H1 (cell line): ENCODE measurements at regions not wholly inside any gene's neighbourhood (a gene's known extent, or its start where the extent isn't known, plus 50 kb on each side); places are given as distances from the start of the nearest gene placed in this dataset.

Experiments
- CTCF ChIA-PET: fragments of 300-600 bp; sonication (Branson Sonifier 250); formaldehyde crosslinking; loops from one replicate; lab custom pipeline; 2021; ENCODE audit not compliant: partially characterized antibody; lab: Charles Lee
- POLR2A ChIA-PET: fragments of 300-600 bp; sonication (Branson Sonifier 250); formaldehyde crosslinking; loops from one replicate; lab custom pipeline; 2021; ENCODE audit warnings: inconsistent platforms; ENCODE audit not compliant: partially characterized antibody; lab: Charles Lee
- DNase-seq, 2 experiments: peaks; one replicate each; pipeline versions ENCODE4 v3.0.0 to v3.0.0-alpha.2; 2010 to 2022; ENCODE audit warnings: low spot score in 2 of 2, low read depth in 1 of 2, mixed read lengths in 1 of 2
- FAIRE-seq: peaks from 2 replicates; lab custom pipeline; 2011; peaks lifted over from hg19 to GRCh38; lab: Jason Lieb, UNC
- H2AFZ ChIP-seq: 2 replicates; pipeline ENCODE4 v1.8.1; 2012; ENCODE audit warnings: low read length, inconsistent platforms
- H2AK5ac ChIP-seq: 2 replicates; pipeline ENCODE4 v1.6.1; 2013; ENCODE audit warnings: low read depth, low read length
- H2BK120ac ChIP-seq: replicated peaks from 2 replicates; pipeline ENCODE3; 2013; ENCODE audit warnings: low read depth, low read length, inconsistent platforms
- H2BK12ac ChIP-seq: 2 replicates; pipeline ENCODE4 v1.6.1; 2013; ENCODE audit warnings: low read depth, low read length
- H2BK15ac ChIP-seq: 2 replicates; pipeline ENCODE4 v1.6.1; 2013; ENCODE audit warnings: low read length
- H2BK20ac ChIP-seq: 2 replicates; pipeline ENCODE4 v1.6.1; 2013; ENCODE audit warnings: low read length
- H2BK5ac ChIP-seq: 2 replicates; pipeline ENCODE4 v1.6.1; 2013; ENCODE audit warnings: low read depth, low read length
- H3K14ac ChIP-seq: 2 replicates; pipeline ENCODE4 v1.6.1; 2013; ENCODE audit warnings: inconsistent platforms; ENCODE audit not compliant: insufficient read length
- H3K18ac ChIP-seq: 2 replicates; pipeline ENCODE4 v1.6.1; 2013; ENCODE audit warnings: low read length; ENCODE audit errors: extremely low read depth
- H3K23ac ChIP-seq: 2 replicates; pipeline ENCODE4 v1.6.1; 2013; ENCODE audit warnings: inconsistent platforms; ENCODE audit not compliant: insufficient read length
- H3K23me2 ChIP-seq: 2 replicates; pipeline ENCODE4 v1.6.1; 2013; ENCODE audit warnings: low read depth, low read length
- H3K27ac ChIP-seq: 2 replicates; pipeline ENCODE4 v1.6.1; 2011; ENCODE audit warnings: low read depth, low read length, inconsistent platforms
- H3K27me3 ChIP-seq, 4 experiments: replicated peaks in 1 of 4; 1 replicate in 1 of 4; 2 replicates in 3 of 4; pipeline versions ENCODE4 v1.6.1 to v1.8.1; 2011 to 2013; ENCODE audit warnings: low read length in 3 of 4, mild to moderate bottlenecking in 3 of 4, inconsistent platforms in 2 of 4, mixed read lengths in 2 of 4, moderate library complexity in 1 of 4; ENCODE audit not compliant: control insufficient read depth in 3 of 4, insufficient read depth in 3 of 4; ENCODE audit errors: extremely low read depth in 1 of 4
- H3K36me3 ChIP-seq, 4 experiments: 2 replicates each; pipeline versions ENCODE4 v1.6.1 to v1.8.1; 2011 to 2013; ENCODE audit warnings: mild to moderate bottlenecking in 4 of 4, low read length in 3 of 4, moderate library complexity in 2 of 4, control low read depth in 1 of 4, inconsistent platforms in 1 of 4; ENCODE audit not compliant: insufficient read depth in 4 of 4, control insufficient read depth in 2 of 4
- H3K4ac ChIP-seq: replicated peaks from 2 replicates; pipeline ENCODE3; 2013; ENCODE audit warnings: low read length, low read depth, mixed read lengths, inconsistent platforms; ENCODE audit not compliant: insufficient read length
- H3K4me1 ChIP-seq, 4 experiments: replicated peaks in 1 of 4; 1 replicate in 1 of 4; 2 replicates in 3 of 4; pipeline versions ENCODE4 v1.6.1 to v1.8.1; 2011 to 2013; ENCODE audit warnings: low read length in 3 of 4, inconsistent platforms in 2 of 4, mixed read lengths in 1 of 4; ENCODE audit not compliant: insufficient read depth in 4 of 4, control insufficient read depth in 3 of 4
- H3K4me2 ChIP-seq, 2 experiments: 2 replicates each; pipeline versions ENCODE4 v1.6.1 to v1.8.1; 2011 to 2013; ENCODE audit warnings: low read depth in 2 of 2, low read length in 2 of 2, control low read depth in 1 of 2, inconsistent platforms in 1 of 2, mild to moderate bottlenecking in 1 of 2; ENCODE audit not compliant: insufficient read depth in 1 of 2
- H3K4me3 ChIP-seq, 4 experiments: fragments of 200-600, 300-600 bp in 1 of 4; sonication (generic), shearing (Covaris generic), sonication (Bioruptor Twin) in 1 of 4; 2 replicates each; pipeline versions ENCODE4 v1.5.1 to v1.8.1; 2011 to 2016; ENCODE audit warnings: low read length in 4 of 4, low read depth in 3 of 4, control low read depth in 2 of 4, inconsistent platforms in 2 of 4, mild to moderate bottlenecking in 2 of 4, mixed read lengths in 1 of 4, moderate library complexity in 1 of 4; ENCODE audit not compliant: insufficient read depth in 2 of 4; ENCODE audit errors: extremely low read depth in 1 of 4
- H3K56ac ChIP-seq: replicated peaks from 2 replicates; pipeline ENCODE3; 2013; ENCODE audit warnings: low read depth, mild to moderate bottlenecking, mixed read lengths, low read length, inconsistent platforms; ENCODE audit not compliant: insufficient read length
- H3K79me1 ChIP-seq: 2 replicates; pipeline ENCODE4 v1.6.1; 2013; ENCODE audit warnings: low read depth, low read length, control low read depth
- H3K79me2 ChIP-seq, 2 experiments: 2 replicates each; pipeline versions ENCODE4 v1.6.1 to v1.8.1; 2012 to 2013; ENCODE audit warnings: low read length in 2 of 2, mild to moderate bottlenecking in 2 of 2, inconsistent platforms in 1 of 2; ENCODE audit not compliant: insufficient read depth in 2 of 2, control insufficient read depth in 1 of 2
- H3K9ac ChIP-seq, 4 experiments: replicated peaks in 1 of 4; 1 replicate in 1 of 4; 2 replicates in 3 of 4; pipeline versions ENCODE4 v1.6.1 to v1.8.1; 2011 to 2013; ENCODE audit warnings: low read depth in 3 of 4, low read length in 3 of 4, control low read depth in 2 of 4, mild to moderate bottlenecking in 2 of 4, moderate library complexity in 2 of 4, inconsistent platforms in 1 of 4; ENCODE audit errors: extremely low read depth in 1 of 4
- H3K9me3 ChIP-seq, 2 experiments: 2 replicates each; pipeline versions ENCODE4 v1.6.1 to v1.8.1; 2012 to 2013; ENCODE audit warnings: mild to moderate bottlenecking in 2 of 2, moderate library complexity in 2 of 2, control low read depth in 1 of 2, inconsistent platforms in 1 of 2, low read depth in 1 of 2, low read length in 1 of 2, mixed read lengths in 1 of 2; ENCODE audit not compliant: insufficient read depth in 2 of 2
- H4K20me1 ChIP-seq, 2 experiments: replicated peaks in 1 of 2; 2 replicates each; pipeline versions ENCODE3 to v1.8.1; 2011 to 2013; ENCODE audit warnings: inconsistent platforms in 2 of 2, low read length in 2 of 2, mild to moderate bottlenecking in 1 of 2; ENCODE audit not compliant: insufficient read depth in 2 of 2, control insufficient read depth in 1 of 2
- H4K5ac ChIP-seq: 2 replicates; pipeline ENCODE4 v1.6.1; 2013; ENCODE audit warnings: low read length, low read depth, mixed read lengths, inconsistent platforms; ENCODE audit not compliant: insufficient read length
- H4K8ac ChIP-seq: 2 replicates; pipeline ENCODE4 v1.8.0; 2013; ENCODE audit warnings: mild to moderate bottlenecking, moderate library complexity, low read length, inconsistent platforms; ENCODE audit not compliant: insufficient read depth; ENCODE audit errors: extremely low read depth
- H4K91ac ChIP-seq: replicated peaks from 2 replicates; pipeline ENCODE3; 2013; ENCODE audit warnings: low read length, mixed read lengths, inconsistent platforms; ENCODE audit not compliant: insufficient read length
- BCL11A ChIP-seq, 2 experiments: IDR thresholded peaks; one replicate each; pipeline ENCODE4 v1.6.1; 2011; ENCODE audit warnings: low read depth in 2 of 2, low read length in 2 of 2, mild to moderate bottlenecking in 2 of 2
- CBX8 ChIP-seq: fragments of 300-800, 300-1000 bp; sonication (generic); IDR thresholded peaks from 2 replicates; pipeline ENCODE4 v1.7.1; 2016; ENCODE audit warnings: low read depth, low read length, borderline replicate concordance
- EP300 ChIP-seq, 2 experiments: IDR thresholded peaks; 1 replicate in 1 of 2; 2 replicates in 1 of 2; pipeline ENCODE4 v1.6.1; 2011 to 2012; ENCODE audit warnings: low read depth in 2 of 2, low read length in 2 of 2, mild to moderate bottlenecking in 2 of 2, borderline replicate concordance in 1 of 2, inconsistent platforms in 1 of 2, moderate library complexity in 1 of 2
- EZH2 ChIP-seq: fragments of 200-600 bp; sonication (generic); IDR thresholded peaks from 2 replicates; pipeline ENCODE4 v1.7.1; 2012; ENCODE audit warnings: low read depth, mild to moderate bottlenecking, moderate library complexity, low read length, inconsistent platforms; ENCODE audit not compliant: severe bottlenecking
- HDAC6 ChIP-seq: IDR thresholded peaks from one replicate; pipeline ENCODE4 v1.7.1; 2012; ENCODE audit warnings: low read depth, mild to moderate bottlenecking, inconsistent platforms, low read length, moderate library complexity
- JUN ChIP-seq: IDR thresholded peaks from 2 replicates; pipeline ENCODE4 v1.6.1; 2011; ENCODE audit warnings: low read depth, mild to moderate bottlenecking, improper control_type of control experiment, low read length
- KDM4A ChIP-seq: IDR thresholded peaks from one replicate; pipeline ENCODE4 v1.7.1; 2012; ENCODE audit warnings: low read depth, mild to moderate bottlenecking, moderate library complexity, low read length, inconsistent platforms; ENCODE audit not compliant: severe bottlenecking
- KDM5A ChIP-seq: fragments of 200-600 bp; IDR thresholded peaks from 2 replicates; pipeline ENCODE4 v1.7.1; 2012; ENCODE audit warnings: mild to moderate bottlenecking, low read length, inconsistent platforms, mixed read lengths
- RFX5 ChIP-seq: IDR thresholded peaks from 2 replicates; pipeline ENCODE4 v1.6.1; 2011; ENCODE audit warnings: low read depth, low read length, improper control_type of control experiment, borderline replicate concordance
- RXRA ChIP-seq: IDR thresholded peaks from 2 replicates; pipeline ENCODE4 v1.6.1; 2011; ENCODE audit warnings: low read depth, mild to moderate bottlenecking, low read length, moderate library complexity; ENCODE audit not compliant: insufficient read depth
- SP4 ChIP-seq: IDR thresholded peaks from 2 replicates; pipeline ENCODE4 v1.6.1; 2012; ENCODE audit warnings: low read length, inconsistent platforms
- YY1 ChIP-seq: IDR thresholded peaks from 2 replicates; pipeline ENCODE4 v1.6.1; 2011; ENCODE audit warnings: low read depth, mild to moderate bottlenecking, low read length
- WGBS, 2 experiments: shearing (Covaris generic) in 1 of 2; methylation state at CpG; one replicate each; pipeline versions ENCODE4 v1.1.6 to v1.1.7; 2013 to 2015; ENCODE audit warnings: low lambda C conversion rate in 2 of 2, mixed read lengths in 2 of 2, inconsistent platforms in 1 of 2, low coverage in 1 of 2, missing lambda C conversion rate in 1 of 2; ENCODE audit not compliant: insufficient replicate concordance in 2 of 2, insufficient coverage in 1 of 2, insufficient read length in 1 of 2; ENCODE audit errors: extremely low coverage in 1 of 2, missing lambda C conversion rate in 1 of 2; 5-methylcytosine and 5-hydroxymethylcytosine counted together

- H3K4ac ChIP-seq = no peak overlapping the region
- no peak for DNase-seq
- no peak overlapping the region for H3K56ac ChIP-seq
- H2BK20ac ChIP-seq = no peak overlapping the region
- H3K9ac ChIP-seq = no peak overlapping the region
- no peaks in the 10 kb centered on the region for H3K36me3 ChIP-seq
- no peaks in the 10 kb centered on the region for H4K20me1 ChIP-seq
- H2BK12ac ChIP-seq = no peak overlapping the region
- no peak overlapping the region for H3K14ac ChIP-seq
- no peaks in the 10 kb centered on the region for H3K9me3 ChIP-seq
- no peak overlapping the region for H2AK5ac ChIP-seq
- H3K4me1 ChIP-seq = no peaks in the 10 kb centered on the region
- WGBS, 2 experiments = 85% methylated on average over 2 of the region's 2 CpGs; no CpG with 5 or more reads in 1 of the 2 experiments
- TF ChIP-seq BCL11A (IDR thresholded peaks at IDR 0.05; ENCODE audit: low read depth in 2 of 2, low read length in 2 of 2) (no peak), HDAC6 (no peak), RFX5 (no peak), JUN (no peak), CBX8 (no peak), RXRA (no peak), SP4 (no peak), KDM4A (no peak), EZH2 (no peak), EP300 (IDR thresholded peaks at IDR 0.05; ENCODE audit: borderline replicate concordance in 1 of 2, low read depth in 2 of 2, low read length in 2 of 2) (no peak), KDM5A (no peak), YY1 (no peak)
- FAIRE-seq = no peak
- no peak overlapping the region for H4K8ac ChIP-seq
- H3K4me3 ChIP-seq = no peak overlapping the region
- no peak overlapping the region for H3K27ac ChIP-seq
- no peak overlapping the region for H3K4me2 ChIP-seq
- H3K23ac ChIP-seq = no peak overlapping the region
- H4K91ac ChIP-seq = no peak overlapping the region
- no peak overlapping the region for H2AFZ ChIP-seq
- no peaks in the 10 kb centered on the region for H3K79me2 ChIP-seq
- ChIA-PET POLR2A (no interaction called here), CTCF (interaction anchor here (1.0 kb wide), 1 partner anchor 8 kb away, joined by 8 read pairs; no protein-coding TSS in a partner anchor)
- H3K79me1 ChIP-seq = no peaks in the 10 kb centered on the region
- no peak overlapping the region for H3K18ac ChIP-seq
- no peaks in the 10 kb centered on the region for H3K23me2 ChIP-seq
- no peak overlapping the region for H2BK15ac ChIP-seq
- no peak overlapping the region for H4K5ac ChIP-seq
- no peak overlapping the region for H2BK120ac ChIP-seq
- H2BK5ac ChIP-seq = no peak overlapping the region
- H3K27me3 ChIP-seq = no peaks in the 10 kb centered on the region
These were observed 193.3 kb upstream of the FAM47A start for GRCh38 chrX:34325460-34325859.
